ENCODE measurements at regions not wholly inside any gene's neighbourhood (a gene's known extent, or its start where the extent isn't known, plus 50 kb on each side); places are given as distances from the start of the nearest gene placed in this dataset.

DNA sequence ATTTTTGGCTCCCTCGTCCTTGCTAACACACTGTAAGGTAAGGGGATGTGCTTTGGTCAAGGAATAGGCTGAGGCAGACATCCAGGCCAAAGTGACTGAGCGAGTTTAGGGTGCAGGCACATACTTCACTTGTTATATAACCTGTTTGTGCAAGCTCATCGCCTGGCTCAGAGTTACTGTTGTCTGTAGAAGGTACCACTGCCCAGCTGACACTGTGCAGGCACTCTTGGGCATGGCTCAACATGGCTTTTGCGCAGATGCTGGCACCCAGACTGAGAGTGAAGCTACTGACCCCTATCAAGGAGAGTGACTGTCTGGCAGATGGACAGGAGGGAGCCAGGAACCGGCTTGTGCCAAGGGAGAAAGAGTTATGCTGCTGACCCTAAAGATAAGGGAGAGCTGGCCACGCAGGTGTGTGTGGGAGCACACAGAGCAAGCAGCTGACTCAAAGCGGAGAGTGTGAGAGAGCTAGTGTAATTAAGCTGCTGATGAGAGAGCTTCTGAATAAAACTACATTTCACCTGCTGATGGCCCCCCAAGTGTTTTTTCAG is 307.3 kb upstream of the USP24 start:
- Histone ChIP-seq H2BK15ac (ENCODE audit: low read length) (no peak overlapping the region), H2AK5ac (ENCODE audit: low read depth, low read length) (no peak overlapping the region), H4K5ac (ENCODE audit: insufficient read length, low read depth, low read length) (no peak overlapping the region), H2AFZ (ENCODE audit: low read length) (no peak overlapping the region), H3K23ac (ENCODE audit: insufficient read length) (no peak overlapping the region), H3K4ac (replicated peaks; ENCODE audit: insufficient read length, low read depth, low read length) (no peak overlapping the region), H4K91ac (replicated peaks; ENCODE audit: insufficient read length, low read length) (no peak overlapping the region), H3K79me1 (ENCODE audit: low read depth, low read length) (no peaks in the 10 kb centered on the region), H3K23me2 (ENCODE audit: low read depth, low read length) (no peaks in the 10 kb centered on the region), H2BK20ac (ENCODE audit: low read length) (no peak overlapping the region), H2BK120ac (replicated peaks; ENCODE audit: low read depth, low read length) (no peak overlapping the region), H3K9me3 (ENCODE audit: insufficient read depth in 2 of 2, low read depth in 1 of 2, low read length in 1 of 2) (no peaks in the 10 kb centered on the region), H3K36me3 (ENCODE audit: control insufficient read depth in 2 of 4, insufficient read depth in 4 of 4, low read length in 3 of 4) (no peaks in the 10 kb centered on the region), H3K18ac (ENCODE audit: extremely low read depth, low read length) (no peak overlapping the region), H3K4me1 (replicated peaks in 1 of 4; ENCODE audit: control insufficient read depth in 3 of 4, insufficient read depth in 4 of 4, low read length in 3 of 4) (no peaks in the 10 kb centered on the region), H2BK5ac (ENCODE audit: low read depth, low read length) (no peak overlapping the region), H2BK12ac (ENCODE audit: low read depth, low read length) (no peak overlapping the region), H3K56ac (replicated peaks; ENCODE audit: insufficient read length, low read depth, low read length) (no peak overlapping the region), H3K27me3 (replicated peaks in 1 of 4; ENCODE audit: control insufficient read depth in 3 of 4, extremely low read depth in 1 of 4, insufficient read depth in 3 of 4, low read length in 3 of 4) (no peaks in the 10 kb centered on the region), H3K79me2 (ENCODE audit: control insufficient read depth in 1 of 2, insufficient read depth in 2 of 2, low read length in 2 of 2) (no peaks in the 10 kb centered on the region), H4K20me1 (replicated peaks in 1 of 2; ENCODE audit: control insufficient read depth in 1 of 2, insufficient read depth in 2 of 2, low read length in 2 of 2) (no peaks in the 10 kb centered on the region), H3K9ac (replicated peaks in 1 of 4; ENCODE audit: extremely low read depth in 1 of 4, low read depth in 3 of 4, low read length in 3 of 4) (no peak overlapping the region), H3K4me2 (ENCODE audit: insufficient read depth in 1 of 2, low read depth in 2 of 2, low read length in 2 of 2) (no peak overlapping the region), H3K27ac (ENCODE audit: low read depth, low read length) (no peak overlapping the region), H3K14ac (ENCODE audit: insufficient read length) (no peak overlapping the region), H4K8ac (ENCODE audit: extremely low read depth, insufficient read depth, low read length) (no peak overlapping the region), H3K4me3 (ENCODE audit: extremely low read depth in 1 of 4, insufficient read depth in 2 of 4, low read depth in 3 of 4, low read length in 4 of 4) (no peak overlapping the region)
- ChIA-PET CTCF (ENCODE audit: partially characterized antibody) (interaction anchor here (2.0 kb wide), 1 partner anchor 13 kb away, joined by 5 read pairs; no protein-coding TSS in a partner anchor), POLR2A (ENCODE audit: partially characterized antibody) (no interaction called here)
- FAIRE-seq (no peak), DNase-seq (ENCODE audit: low read depth in 1 of 2, low spot score in 2 of 2) (no peak)
- WGBS, 2 experiments (ENCODE audit: extremely low coverage in 1 of 2, insufficient coverage in 1 of 2, insufficient read length in 1 of 2, insufficient replicate concordance in 2 of 2, low coverage in 1 of 2, low lambda C conversion rate in 2 of 2, missing lambda C conversion rate in 1 of 2): 77% methylated on average over 7 of the region's 7 CpGs; no CpG with 5 or more reads in 1 of the 2 experiments
- TF ChIP-seq MAFK (IDR thresholded peaks at IDR 0.05; ENCODE audit: low read depth, low read length) (no peak), RAD21 (IDR thresholded peaks at IDR 0.05 in 1 of 2, conservative IDR thresholded peaks at IDR 0.05 in 1 of 2; ENCODE audit: low read depth in 2 of 2, low read length in 2 of 2) (no peak), CEBPB (IDR thresholded peaks at IDR 0.05; ENCODE audit: low read depth, low read length) (no peak), TAF7 (optimal IDR thresholded peaks at IDR 0.05; ENCODE audit: borderline replicate concordance, low read depth, low read length) (no peak), SP2 (IDR thresholded peaks at IDR 0.05; ENCODE audit: low read length) (no peak), POLR2A (IDR thresholded peaks at IDR 0.05; ENCODE audit: control extremely low read depth in 1 of 2, low read depth in 2 of 2, low read length in 2 of 2) (no peak), EZH2 (IDR thresholded peaks at IDR 0.05; ENCODE audit: low read depth, low read length, severe bottlenecking) (no peak), JUN (IDR thresholded peaks at IDR 0.05; ENCODE audit: low read depth, low read length) (no peak), YY1 (IDR thresholded peaks at IDR 0.05; ENCODE audit: low read depth, low read length) (no peak), POLR2AphosphoS5 (IDR thresholded peaks at IDR 0.05; ENCODE audit: low read depth, low read length) (no peak)
- TF ChIP-seq, protein P1, sequence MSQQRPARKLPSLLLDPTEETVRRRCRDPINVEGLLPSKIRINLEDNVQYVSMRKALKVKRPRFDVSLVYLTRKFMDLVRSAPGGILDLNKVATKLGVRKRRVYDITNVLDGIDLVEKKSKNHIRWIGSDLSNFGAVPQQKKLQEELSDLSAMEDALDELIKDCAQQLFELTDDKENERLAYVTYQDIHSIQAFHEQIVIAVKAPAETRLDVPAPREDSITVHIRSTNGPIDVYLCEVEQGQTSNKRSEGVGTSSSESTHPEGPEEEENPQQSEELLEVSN (IDR thresholded peaks at IDR 0.05): no peak
- TF ChIP-seq, protein P2, sequence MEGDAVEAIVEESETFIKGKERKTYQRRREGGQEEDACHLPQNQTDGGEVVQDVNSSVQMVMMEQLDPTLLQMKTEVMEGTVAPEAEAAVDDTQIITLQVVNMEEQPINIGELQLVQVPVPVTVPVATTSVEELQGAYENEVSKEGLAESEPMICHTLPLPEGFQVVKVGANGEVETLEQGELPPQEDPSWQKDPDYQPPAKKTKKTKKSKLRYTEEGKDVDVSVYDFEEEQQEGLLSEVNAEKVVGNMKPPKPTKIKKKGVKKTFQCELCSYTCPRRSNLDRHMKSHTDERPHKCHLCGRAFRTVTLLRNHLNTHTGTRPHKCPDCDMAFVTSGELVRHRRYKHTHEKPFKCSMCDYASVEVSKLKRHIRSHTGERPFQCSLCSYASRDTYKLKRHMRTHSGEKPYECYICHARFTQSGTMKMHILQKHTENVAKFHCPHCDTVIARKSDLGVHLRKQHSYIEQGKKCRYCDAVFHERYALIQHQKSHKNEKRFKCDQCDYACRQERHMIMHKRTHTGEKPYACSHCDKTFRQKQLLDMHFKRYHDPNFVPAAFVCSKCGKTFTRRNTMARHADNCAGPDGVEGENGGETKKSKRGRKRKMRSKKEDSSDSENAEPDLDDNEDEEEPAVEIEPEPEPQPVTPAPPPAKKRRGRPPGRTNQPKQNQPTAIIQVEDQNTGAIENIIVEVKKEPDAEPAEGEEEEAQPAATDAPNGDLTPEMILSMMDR (IDR thresholded peaks at IDR 0.05; ENCODE audit: control extremely low read depth in 1 of 3, insufficient read depth in 1 of 3, low read depth in 1 of 3, low read length in 3 of 3): no peak
